NCI-H1436 treated with DMSO at 0.1 percent for 48 hours (cell line): ENCODE measurements at regions not wholly inside any gene's neighbourhood (a gene's known extent, or its start where the extent isn't known, plus 50 kb on each side); places are given as distances from the start of the nearest gene placed in this dataset.

ENCODE experiments used
- DNase-seq: peaks from one replicate; lab custom pipeline; 2025; lab: John Stamatoyannopoulos, UW

DNA sequence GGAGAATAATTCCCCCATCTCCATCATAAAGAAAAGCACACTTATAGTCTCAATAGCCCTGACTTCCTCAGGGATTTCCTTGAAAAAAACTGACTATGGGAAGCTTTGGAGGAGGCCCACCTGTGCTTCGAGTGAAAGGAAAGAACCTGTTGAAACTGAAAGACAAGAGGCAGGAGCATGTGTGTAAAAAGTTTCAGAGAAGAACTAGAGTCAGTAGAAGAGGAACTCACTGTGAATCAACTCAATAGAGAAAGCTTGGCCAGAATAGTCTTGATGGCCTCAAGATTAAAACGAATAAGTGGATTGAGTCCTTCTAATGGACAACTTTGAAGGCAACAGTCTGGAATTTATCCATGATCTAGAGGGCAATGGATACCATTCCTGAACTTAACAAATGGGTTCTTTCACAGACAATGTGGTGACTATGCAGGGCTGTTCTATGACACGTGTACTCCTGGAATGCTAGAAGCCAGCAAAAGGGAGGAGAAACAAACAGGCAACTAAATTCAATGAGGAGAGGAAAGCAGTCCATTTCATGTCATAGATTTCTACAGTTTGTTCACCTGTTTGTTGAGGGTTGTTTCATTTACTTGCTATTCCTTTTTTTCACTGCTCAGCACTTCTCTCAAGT, 442.3 kb downstream of the GRB14 start:
- DNase-seq: no peak

DNA sequence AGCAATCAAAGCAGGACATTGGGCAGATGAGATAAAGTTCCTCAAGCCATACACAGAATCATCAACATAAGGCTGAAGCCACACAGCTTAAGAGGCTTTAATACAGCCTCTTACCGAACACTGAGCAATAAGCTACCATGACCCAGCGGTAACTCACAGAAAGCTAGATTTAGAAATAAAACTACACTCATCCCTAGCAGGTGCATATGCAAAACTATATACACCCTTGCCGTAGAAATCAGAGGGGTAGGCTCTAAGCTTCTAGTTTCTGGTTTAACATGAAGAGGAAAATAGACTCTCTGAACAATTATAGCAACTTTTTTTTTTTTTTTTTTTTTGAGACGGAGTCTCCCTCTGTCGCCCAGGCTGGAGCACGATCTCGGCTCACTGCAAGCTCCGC, 428.8 kb upstream of the FIGN start:
- DNase-seq: no peak

DNA sequence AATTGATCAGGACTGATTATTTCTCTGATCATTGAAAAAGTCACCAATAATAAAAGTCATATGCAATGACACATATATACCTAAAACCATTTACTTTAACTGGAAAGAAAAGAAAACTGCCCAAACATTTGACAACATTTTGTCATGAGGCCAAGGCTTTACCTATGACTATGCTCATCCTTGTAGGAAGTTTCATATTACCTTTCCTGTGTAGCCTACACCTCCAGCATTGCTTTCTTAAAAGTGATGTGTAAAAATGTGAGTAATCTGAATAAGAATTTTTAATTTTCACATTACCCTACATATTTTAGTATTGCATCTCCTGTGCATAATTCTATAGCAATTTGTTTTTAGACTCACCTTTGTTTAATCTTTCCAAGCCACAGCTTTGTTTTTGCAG, 419.8 kb upstream of the FIGN start:
- DNase-seq: no peak

DNA sequence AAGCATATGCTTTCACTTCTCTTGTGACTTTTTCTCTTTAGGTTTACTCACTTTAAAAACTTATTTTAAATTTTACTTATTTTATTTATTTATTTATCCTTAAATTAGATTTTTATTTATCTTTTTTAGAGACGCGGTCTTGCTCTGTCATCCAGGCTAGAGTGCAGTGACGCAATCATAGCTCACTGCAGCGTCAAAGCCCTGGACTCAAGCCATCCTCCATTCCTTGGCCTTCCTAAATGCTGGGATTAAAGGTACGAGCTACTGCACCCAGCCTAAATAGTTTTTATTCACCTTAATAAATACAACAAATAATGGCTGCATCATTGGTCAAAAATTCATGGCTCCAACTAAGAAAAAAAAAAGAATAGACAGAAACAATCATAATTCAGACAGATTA, 415.7 kb upstream of the FIGN start:
- DNase-seq: no peak

DNA sequence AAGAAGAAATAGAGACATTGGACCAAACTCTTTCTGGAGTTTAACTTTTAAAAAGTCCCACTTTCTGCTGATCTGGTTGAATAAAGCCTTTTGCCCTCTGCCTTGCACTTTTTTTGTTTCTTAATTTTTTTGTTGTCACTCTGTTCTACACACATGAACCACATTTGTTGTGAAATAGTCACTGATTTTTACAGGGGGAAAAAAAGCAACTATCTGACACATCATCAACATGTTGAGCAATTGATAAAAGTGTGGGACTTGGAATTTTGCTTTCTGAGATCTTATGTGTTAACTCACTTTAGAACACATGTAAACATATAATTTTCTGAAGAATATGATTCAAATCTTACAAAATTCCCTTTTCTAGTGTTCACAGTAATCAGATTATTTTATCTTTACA, 414.8 kb upstream of the FIGN start:
- DNase-seq: no peak

DNA sequence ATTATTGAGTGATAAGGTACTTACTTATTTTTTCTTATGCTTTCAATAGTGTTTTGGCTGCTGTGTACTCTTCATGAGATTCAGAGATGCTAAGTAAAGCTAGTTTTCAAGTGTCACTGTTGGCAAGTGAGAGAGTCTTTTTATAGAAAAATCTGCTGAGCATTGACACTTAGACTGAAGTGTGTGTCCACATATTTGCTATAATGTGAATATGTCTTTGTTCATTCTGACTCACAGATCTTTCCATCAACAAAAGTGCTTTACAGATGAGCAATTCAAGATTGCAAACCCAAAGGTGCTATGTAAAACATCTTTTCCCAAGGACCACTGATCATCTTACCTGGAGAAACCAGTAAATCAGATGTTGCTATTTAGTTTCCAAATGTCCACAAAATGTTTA, 410.6 kb upstream of the FIGN start:
- DNase-seq: no peak

DNA sequence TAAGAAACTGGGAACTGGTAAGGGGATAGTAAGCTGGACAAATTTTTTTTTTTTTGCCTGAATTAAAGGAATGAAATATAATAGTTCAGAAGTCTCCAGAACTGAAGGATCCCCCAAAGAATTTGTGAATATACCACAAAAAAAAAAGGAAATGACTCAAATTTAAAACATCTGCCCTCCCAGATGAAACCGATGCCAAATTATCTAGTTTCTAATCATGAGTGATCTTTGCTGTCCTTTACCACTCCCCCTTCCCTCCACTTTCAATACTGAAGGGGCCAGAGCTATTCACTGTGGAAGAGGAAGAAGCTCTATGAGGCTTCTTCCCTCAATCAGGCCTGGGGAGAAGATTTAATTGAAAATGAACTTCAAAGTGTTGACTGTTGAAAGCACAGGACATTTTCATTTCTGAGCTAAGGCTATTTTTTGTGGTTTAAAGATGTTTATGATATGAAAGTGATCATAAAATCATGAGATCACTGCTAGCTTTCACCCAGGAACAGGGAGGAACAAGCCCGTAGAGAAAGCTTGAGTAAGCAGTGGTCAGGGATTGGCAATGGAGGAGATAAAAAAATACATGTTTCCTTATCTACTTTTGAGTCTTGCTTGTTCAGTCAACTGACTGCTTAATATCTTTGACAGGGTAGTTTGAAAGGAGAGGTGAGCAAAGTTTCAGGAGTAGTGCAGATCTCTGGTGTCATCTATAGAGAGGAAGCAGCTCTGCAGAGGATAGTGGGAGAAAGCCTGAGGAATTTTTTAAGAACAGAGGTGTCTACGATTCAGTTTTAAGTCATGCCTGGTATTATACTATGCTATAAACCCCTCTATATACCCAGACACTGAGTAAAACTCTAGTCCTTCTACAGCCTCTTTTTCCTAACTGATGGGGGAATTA, 409.5 kb upstream of the FIGN start:
- no peak for DNase-seq

DNA sequence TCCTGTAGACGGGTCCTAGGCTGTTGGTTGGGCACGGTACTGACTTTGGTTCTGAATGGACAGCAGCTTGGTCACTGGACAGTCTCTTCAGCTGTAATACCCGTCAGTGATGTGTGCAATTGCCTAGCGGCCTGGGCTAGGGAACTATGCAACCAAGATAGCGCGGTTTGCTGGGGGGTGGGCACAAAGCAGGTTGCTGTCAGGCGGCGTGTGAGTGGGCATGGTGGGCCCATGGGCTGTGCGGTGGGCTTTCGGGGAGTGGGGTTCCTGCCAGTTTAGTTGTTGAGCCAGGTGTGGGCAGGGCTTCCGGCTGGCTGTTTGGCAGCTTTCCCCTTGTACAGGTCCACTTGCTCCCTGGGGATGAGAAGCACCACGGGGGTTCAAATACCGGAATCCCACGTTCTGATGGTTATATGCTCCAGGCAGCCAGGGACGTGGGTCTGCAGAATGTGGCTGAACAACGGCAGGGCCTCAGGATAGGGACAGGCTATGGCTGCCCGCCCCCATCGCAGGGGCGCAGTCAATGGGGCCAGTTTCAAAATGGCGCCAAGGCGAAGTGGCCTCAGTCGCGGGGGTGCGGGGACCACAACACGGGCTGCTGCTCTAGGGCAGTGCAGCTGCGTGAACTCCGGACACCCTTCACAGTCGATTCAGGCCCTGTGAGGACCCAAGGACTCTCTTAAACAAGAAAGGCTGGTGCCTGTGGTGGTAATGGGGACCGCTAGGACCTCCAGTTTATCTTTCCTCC, 407.5 kb upstream of the FIGN start:
- no peak for DNase-seq

DNA sequence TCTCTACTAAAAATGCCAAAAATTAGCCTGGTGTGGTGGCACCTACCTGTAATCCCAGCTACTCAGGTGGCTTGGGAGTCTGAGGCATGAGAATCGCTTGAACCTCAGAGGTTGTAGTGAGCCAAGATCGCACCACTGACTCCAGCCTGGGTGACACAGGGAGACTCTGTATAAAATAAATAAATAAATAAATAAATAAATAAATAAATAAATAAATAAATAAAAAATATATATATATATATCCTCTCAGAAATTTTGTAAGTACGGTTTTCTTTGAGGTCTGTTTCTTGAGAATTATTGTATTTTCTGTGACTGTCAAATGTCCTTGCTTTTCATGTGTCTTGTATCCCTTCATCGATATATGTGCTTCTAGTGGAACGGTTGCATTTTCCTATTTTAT, 406.9 kb upstream of the FIGN start:
- DNase-seq: no peak

DNA sequence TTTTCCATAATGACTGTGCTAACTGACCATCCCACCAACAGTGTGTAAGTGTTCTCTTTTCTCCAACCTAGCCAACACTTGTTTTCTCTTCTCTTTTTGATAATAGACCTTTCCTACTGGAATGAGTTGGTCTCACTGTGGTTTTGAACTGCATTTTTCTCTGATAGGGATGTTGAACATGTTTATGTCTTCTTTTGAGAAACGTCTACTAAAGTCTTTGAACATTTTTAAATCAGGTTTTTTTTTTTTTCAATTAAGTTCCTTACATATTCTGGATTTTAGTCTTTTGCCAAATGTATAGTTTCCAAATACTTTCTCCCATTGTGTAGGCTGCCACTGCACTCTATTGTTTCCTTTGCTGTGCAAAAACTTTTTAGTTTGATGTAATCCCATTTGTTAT, 405.5 kb upstream of the FIGN start:
- no peak for DNase-seq

DNA sequence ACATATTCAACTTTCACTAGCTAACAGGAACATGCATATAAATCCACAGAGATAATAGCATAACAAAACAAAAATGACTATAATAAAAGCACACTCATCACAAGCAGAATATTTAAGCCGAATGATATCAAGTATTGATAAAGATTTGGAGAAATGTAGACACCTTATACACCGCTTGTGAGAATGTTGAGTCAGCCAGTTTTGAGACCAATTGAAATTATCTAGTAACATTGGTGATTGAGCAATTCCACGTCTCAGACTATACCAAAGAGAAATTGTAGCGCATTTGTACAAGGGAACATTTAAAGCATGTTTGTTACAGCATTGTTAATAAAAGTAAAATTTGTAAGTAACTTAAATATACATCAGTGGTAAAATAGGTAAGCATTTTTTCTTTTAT, 402.9 kb upstream of the FIGN start:
- DNase-seq: no peak

DNA sequence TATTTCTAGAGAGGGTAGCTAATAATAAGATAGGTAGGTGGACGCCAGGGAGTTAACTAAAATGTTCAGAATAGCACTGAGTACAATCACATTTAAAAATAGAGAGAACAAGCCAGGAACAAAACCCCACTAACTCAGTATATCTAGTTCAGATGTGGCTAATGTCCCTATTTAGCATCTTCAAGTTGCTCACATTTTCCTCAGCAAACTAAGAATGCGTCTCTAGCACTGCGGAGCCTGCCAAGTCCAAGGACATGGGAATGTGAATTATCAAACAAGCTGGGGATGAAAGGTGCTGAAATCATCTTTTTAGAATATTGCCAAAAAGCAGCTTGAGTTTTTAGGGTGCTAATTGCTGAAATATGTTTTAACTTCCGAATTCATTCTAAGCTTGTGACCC, 398.5 kb upstream of the FIGN start:
- DNase-seq: no peak

DNA sequence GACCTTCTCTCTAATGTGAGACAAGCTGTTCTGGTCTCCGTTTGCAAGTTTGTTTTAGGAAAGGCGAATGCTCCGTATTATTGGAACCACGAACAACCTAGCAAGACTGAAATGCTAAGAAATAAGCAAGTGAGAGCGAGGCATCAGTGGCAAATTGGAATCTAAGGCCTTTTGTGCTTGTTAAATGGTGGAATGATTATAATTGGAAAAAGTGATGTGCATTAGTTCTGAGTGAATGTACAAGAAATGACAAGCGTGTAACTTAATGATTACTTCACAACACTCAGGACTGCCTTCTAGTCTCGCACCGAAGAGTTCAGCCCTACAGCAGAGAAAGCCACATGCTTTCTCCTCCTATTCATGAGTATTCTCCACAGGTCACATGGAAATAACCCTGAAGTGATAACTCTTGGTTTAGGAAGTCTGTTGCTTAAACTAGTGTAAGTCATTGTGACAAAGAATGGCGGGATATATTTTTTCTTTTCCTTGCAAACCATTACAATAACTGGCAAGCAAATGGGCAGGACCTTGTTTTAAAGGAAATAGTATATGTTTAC, 392.2 kb upstream of the FIGN start:
- DNase-seq: no peak

DNA sequence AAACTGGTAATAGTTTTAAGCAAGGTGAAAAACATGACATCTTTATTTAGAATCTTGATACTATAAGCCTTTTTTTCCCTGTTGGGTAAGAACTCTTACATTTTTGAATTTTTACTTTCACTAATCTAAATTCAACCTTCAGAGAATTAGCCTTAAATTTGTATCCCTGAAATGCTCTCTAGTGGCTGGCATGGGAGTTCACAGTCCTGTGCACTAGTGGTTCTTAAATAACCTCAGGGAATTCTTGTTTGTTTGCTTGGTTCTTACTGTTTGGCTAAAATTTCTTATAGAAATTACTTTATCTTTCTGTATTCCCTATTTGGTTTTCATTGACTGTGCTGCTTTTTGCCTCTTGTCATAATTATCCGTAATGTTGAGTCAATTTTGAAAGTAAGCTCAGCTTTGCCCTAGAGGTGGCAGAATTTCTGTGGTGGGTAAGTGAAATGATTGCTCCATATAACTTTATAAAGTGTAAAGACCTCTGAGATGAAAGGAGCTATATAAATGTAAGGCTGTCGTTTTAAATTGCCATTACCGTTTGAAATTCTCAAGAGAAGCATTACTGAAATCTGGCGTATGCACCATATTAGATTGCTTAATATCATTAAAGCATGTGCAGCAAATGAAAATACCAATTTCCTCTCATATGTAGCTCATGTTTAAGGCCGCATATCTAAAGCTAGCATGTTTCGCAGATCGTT, 391.3 kb upstream of the FIGN start:
- DNase-seq: no peak

DNA sequence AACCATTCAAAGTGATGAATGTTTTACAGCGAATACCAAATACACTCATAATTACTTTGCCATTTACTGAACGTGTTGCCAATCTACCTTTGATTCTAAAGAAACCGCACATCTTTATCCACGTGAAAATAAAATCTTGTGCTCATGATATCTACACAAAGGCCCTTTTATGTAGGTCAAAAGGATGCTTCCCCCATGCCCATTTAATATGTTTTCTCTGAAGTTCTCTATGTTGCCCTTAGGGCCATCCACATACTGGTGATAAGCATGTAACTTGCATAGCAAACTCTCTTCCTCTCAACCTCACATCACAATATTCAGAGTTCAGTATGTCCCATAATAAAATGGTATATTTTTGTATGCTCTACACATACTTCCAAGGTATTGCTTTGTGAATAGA, 380.0 kb upstream of the FIGN start:
- no peak for DNase-seq

DNA sequence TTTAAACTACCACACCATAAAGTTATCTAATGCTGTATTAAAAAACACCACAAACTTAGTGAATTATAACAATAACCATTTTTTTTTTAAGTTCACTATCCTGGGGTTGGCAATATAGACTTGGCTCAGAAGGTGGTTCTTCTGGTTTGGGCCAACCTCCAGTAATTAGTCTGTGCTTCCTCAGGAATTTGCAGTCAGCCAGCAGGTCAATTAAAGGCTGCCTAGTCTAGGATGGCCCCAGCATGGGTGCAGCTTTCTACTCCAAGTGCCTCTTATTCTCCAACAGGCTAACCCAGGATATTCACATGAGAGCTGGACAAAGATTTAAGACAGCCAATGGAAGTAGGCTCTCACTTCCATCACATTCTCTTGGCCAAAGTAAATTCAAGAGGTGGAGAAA, 379.1 kb upstream of the FIGN start:
- DNase-seq: no peak

DNA sequence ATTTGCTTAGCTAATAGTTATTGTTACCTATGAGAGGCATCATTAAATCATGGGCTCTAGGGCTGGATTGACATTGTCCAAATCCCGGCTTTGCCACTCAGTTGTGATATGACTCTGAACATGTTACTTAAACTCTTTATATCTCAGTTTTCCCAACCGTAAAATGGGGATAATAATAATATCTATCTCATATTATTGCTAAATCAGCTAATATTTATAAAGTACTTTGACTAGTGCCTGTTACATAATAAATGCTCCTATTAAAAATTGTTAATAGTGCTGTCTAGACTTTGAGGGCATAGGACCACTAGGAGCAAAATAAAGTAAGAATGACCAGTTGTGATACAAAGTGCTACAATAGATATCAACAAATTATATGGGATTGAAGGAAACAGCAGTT, 376.3 kb upstream of the FIGN start:
- no peak for DNase-seq

DNA sequence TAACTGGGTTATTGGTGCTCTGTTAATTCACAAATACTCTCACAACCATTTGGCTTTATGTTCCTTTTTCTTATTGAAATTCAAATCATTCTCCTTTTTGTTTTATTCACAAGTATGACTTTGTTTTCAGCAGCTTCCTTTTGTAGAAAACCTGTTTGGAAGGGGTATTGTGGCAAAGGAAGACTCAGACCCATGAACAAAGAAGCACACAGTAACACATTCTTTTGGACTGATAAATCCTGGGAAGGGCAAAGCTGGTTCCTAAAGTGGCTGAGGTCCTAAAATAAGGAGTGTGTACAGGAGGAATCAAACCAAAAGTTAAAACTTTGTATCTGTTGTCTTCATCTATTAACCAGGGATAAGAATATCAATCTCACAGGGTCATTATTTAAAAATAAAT, 374.7 kb upstream of the FIGN start:
- no peak for DNase-seq

DNA sequence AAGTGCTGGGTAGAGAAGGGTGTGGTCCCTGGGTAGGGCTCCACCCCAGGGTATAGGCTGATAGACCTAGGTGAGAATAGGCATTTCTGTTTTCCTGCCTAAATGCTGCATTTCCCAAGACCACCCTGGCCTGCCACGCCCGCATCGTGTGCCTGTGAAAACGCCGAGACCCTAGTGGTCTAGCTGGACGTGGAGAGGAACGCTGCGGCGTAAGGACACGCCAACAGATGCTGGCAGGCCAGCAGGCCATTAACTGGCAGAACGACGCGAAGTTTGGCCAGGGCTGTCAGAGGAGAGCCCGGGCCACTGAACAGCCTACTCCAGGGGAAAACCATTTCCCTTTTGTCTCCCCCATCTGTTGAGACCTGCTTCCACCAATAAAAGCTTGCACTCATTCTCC, 373.2 kb upstream of the FIGN start:
- no peak for DNase-seq

DNA sequence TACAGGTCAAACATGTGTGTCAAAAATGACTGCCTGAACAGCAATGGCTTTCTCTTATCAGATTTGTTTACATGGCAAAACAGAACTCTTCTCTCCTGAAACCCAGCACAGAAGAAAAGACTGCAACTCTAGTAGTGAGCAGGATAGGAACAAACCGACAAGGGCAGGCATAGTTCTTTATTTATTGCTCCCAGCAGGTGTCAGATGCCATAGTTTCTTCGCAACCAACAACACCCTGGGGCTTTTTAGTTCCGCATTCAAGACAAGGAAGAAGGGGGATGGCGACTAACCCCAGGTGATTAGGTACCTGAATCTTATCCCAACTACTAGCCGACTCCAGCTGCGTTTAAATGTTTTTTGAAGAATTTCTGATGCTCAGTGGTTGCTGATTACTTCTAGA, 367.5 kb upstream of the FIGN start:
- no peak for DNase-seq

DNA sequence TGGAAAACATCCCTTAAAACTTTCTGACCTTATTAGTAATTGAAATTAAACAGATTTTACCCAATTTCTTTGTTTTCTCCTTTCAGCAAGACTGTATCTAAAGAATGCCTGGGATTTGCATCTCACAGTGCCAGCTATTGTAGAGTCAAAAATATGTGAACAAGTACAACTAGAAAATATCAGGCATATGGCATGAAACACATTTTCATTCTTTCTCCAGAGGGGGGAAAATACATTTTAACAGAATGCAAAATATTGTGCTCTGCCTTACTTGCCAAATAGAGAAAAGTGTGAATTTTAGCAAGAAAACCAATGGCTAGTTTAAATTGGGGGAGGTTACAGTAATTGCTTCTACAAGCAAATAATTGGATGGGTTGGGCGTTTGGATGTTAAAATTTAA, 366.6 kb upstream of the FIGN start:
- DNase-seq: no peak

DNA sequence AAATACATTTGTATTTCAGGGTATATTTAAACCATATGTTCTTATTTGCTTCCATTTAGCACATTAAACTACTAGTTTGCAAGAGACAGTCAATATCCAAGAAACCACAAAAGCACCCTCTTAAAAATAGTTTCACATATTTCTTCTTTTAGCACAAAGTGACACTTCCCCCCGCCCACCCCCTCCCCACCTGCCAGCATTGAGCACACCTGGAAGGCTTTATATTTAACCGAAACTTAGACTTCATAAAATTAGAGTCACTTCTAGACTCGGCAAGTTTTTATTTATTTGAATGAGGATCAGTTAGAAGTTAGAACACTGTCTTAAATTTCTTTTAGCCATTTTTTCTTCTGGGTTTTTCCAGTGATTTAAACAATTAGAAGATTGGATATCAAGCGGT, 355.9 kb upstream of the FIGN start:
- no peak for DNase-seq
